K562 (cell line): ENCODE measurements at regions not wholly inside any gene's neighbourhood (a gene's known extent, or its start where the extent isn't known, plus 50 kb on each side); places are given as distances from the start of the nearest gene placed in this dataset.

Experiments
- CBX8 ChIP-seq: fragments of 200-600 bp; sonication (generic); IDR thresholded peaks from 2 replicates; pipeline ENCODE4 v1.6.1; 2012; ENCODE audit warnings: borderline replicate concordance, mixed run types, low read depth, mild to moderate bottlenecking, moderate library complexity, mixed read lengths, low read length, control low read depth, inconsistent platforms; ENCODE audit not compliant: poor library complexity, severe bottlenecking; ENCODE audit errors: extremely low read depth
- CSDE1 ChIP-seq, 2 experiments: fragments of 450-650 bp; IDR thresholded peaks; 2 replicates each; pipeline ENCODE4 v1.6.1; 2016; ENCODE audit warnings: mild to moderate bottlenecking in 1 of 2
- CTCF ChIP-seq, 3 experiments: IDR thresholded peaks in 2 of 3; conservative IDR thresholded peaks in 1 of 3; 2 replicates each; pipeline ENCODE4 v1.5.1; 2011 to 2012; ENCODE audit warnings: low read length in 3 of 3, mild to moderate bottlenecking in 3 of 3, control low read depth in 2 of 3, improper control_type of control experiment in 1 of 3, inconsistent platforms in 1 of 3, low read depth in 1 of 3, mixed read lengths in 1 of 3, moderate library complexity in 1 of 3; ENCODE audit not compliant: insufficient read depth in 2 of 3
- DIDO1 ChIP-seq: fragments of 450-650 bp; IDR thresholded peaks from 2 replicates; pipeline ENCODE4 v1.6.1; 2016; ENCODE audit warnings: low read depth, missing biosample characterization, missing genetic modification characterization
- ESRRA ChIP-seq: fragments of 450-650 bp; IDR thresholded peaks from 2 replicates; pipeline ENCODE4 v1.6.1; 2014; ENCODE audit warnings: low read depth, mild to moderate bottlenecking, moderate library complexity, borderline replicate concordance
- FOXJ2 ChIP-seq: fragments of 200-800 bp; sonication (Bioruptor generic); IDR thresholded peaks from 2 replicates; pipeline ENCODE4 v1.6.1; 2016; ENCODE audit warnings: missing genetic modification characterization, missing compliant biosample characterization
- HNRNPUL1 ChIP-seq: fragments of 200-400 bp; formaldehyde crosslinking; IDR thresholded peaks from 2 replicates; pipeline ENCODE4 v1.6.1; 2017; ENCODE audit warnings: low read length
- NELFE ChIP-seq: IDR thresholded peaks from 2 replicates; pipeline ENCODE4 v1.6.1; 2011; ENCODE audit warnings: mild to moderate bottlenecking; ENCODE audit not compliant: insufficient read depth, insufficient read length
- STAT6 ChIP-seq: sonication (generic); formaldehyde crosslinking; IDR thresholded peaks from 2 replicates; pipeline ENCODE4 v1.8.1; 2023; ENCODE audit warnings: mild to moderate bottlenecking, missing genetic modification reagents
- TRIM25 ChIP-seq: fragments of 450-650 bp; IDR thresholded peaks from 2 replicates; pipeline ENCODE4 v1.7.0; 2016; ENCODE audit warnings: borderline replicate concordance
- USF2 ChIP-seq: sonication (generic); formaldehyde crosslinking; IDR thresholded peaks from 2 replicates; pipeline ENCODE4 v1.5.0; 2020; ENCODE audit warnings: missing genetic modification reagents
- YY1 ChIP-seq, 3 experiments: IDR thresholded peaks; 2 replicates each; pipeline ENCODE4 v1.6.1; 2011; ENCODE audit warnings: low read length in 2 of 3, mild to moderate bottlenecking in 2 of 3, moderate library complexity in 2 of 3, borderline replicate concordance in 1 of 3, control low read depth in 1 of 3, low read depth in 1 of 3; ENCODE audit not compliant: insufficient read depth in 3 of 3, insufficient replicate concordance in 2 of 3, control insufficient read depth in 1 of 3, insufficient read length in 1 of 3; ENCODE audit errors: extremely low read depth in 1 of 3
- ZBTB7A ChIP-seq: IDR thresholded peaks from 2 replicates; pipeline ENCODE4 v1.6.1; 2011; ENCODE audit warnings: low read depth, mild to moderate bottlenecking, low read length, moderate library complexity, borderline replicate concordance; ENCODE audit not compliant: control insufficient read depth
- ZNF165 ChIP-seq: fragments of 250-450 bp; sonication (Bioruptor Pico); IDR thresholded peaks from 2 replicates; pipeline ENCODE4 v1.4.0; 2020; ENCODE audit warnings: borderline replicate concordance
- ZNF655 ChIP-seq: fragments of 250-450 bp; sonication (Bioruptor Pico); IDR thresholded peaks from 2 replicates; pipeline ENCODE4 v1.5.0; 2021
- ZNF75A ChIP-seq: fragments of 450-650 bp; formaldehyde crosslinking; IDR thresholded peaks from 2 replicates; pipeline ENCODE4 v1.4.0; 2020; ENCODE audit warnings: mild to moderate bottlenecking
- TF ChIP-seq, protein P1 (sequence below): fragments of 250-450 bp; sonication (Bioruptor Pico); IDR thresholded peaks from 2 replicates; pipeline ENCODE4 v1.8.0; 2021; ENCODE audit warnings: borderline replicate concordance, mild to moderate bottlenecking, moderate library complexity; ENCODE audit not compliant: poor library complexity, severe bottlenecking

DNA sequence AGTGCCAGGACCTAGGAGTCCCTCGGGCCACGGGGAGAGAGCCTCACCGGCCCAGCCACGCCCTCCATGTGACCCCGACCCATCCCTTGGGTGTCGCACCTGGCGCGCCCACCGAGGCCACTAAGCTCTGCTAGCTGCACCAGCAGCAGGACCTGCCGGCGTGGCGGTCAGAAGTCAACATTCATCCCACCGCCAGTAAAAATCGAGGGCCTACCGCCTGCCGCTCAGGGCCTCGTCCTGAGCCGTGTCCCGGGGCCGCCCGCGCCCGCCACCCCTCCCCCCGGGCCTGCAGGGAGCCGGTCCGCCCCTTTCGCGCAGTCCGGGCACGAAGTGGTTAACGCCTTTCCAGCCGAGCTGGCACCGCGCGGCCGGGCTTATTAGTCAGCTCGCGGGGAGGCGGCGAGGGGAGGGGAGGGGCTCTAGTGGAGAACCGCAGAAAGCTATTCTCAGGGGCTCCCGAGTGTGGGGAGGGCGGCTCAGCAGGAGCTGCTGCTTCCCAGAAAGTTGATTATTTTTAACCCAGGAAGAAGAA, 124.4 kb downstream of the C9orf50 start (continued):
- TF ChIP-seq CTCF (IDR thresholded peaks at IDR 0.05 in 2 of 3, conservative IDR thresholded peaks at IDR 0.05 in 1 of 3; ENCODE audit: insufficient read depth in 2 of 3, low read depth in 1 of 3, low read length in 3 of 3) = no peak
- no peak for TF ChIP-seq ZNF655 (CRISPR knock-in tag)
- TF ChIP-seq USF2 (CRISPR knock-in tag) = no peak
- TF ChIP-seq STAT6 (CRISPR knock-in tag) = no peak
- TF ChIP-seq ZBTB7A = peak; percentile 89
- TF ChIP-seq ZNF165 (CRISPR knock-in tag) = no peak
- TF ChIP-seq, protein P1, sequence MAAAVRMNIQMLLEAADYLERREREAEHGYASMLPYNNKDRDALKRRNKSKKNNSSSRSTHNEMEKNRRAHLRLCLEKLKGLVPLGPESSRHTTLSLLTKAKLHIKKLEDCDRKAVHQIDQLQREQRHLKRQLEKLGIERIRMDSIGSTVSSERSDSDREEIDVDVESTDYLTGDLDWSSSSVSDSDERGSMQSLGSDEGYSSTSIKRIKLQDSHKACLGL = no peak
- TF ChIP-seq NELFE = no peak
- no peak for TF ChIP-seq CBX8
- TF ChIP-seq DIDO1 (tag) = no peak
- no peak for TF ChIP-seq TRIM25
- no peak for TF ChIP-seq HNRNPUL1
- TF ChIP-seq ESRRA = no peak
- no peak for TF ChIP-seq ZNF75A (CRISPR knock-in tag)
- TF ChIP-seq CSDE1 (IDR thresholded peaks at IDR 0.05) = no peak
- no peak for TF ChIP-seq FOXJ2 (tag)
- peak in 1 of 3 experiments; percentile 14 for TF ChIP-seq YY1 (IDR thresholded peaks at IDR 0.05; ENCODE audit: borderline replicate concordance in 1 of 3, control insufficient read depth in 1 of 3, extremely low read depth in 1 of 3, insufficient read depth in 3 of 3, insufficient read length in 1 of 3, insufficient replicate concordance in 2 of 3, low read depth in 1 of 3, low read length in 2 of 3)
